ENCODE measurements at regions not wholly inside any gene's neighbourhood (a gene's known extent, or its start where the extent isn't known, plus 50 kb on each side); places are given as distances from the start of the nearest gene placed in this dataset.

DNA sequence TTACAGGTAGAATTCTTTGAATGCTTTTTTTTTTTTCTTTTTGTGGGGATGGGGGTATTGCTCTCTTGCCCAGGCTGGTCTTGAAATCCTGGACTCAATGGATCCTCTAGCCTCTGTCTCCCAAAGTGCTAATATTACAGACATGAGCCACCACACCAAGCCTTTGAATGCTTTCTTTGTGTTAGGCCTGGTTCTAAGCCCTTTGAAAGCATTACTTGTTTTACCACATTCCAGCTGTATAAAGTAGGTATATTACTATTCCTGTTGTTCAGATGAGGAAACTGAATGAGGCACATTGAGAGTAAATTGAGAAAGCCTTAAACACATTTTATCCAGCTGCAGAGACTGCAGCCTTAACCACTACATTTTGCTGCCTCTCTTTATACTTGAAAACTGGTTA, 841.8 kb upstream of the ADGRL4 start:
- DNase-seq: no peak

DNA sequence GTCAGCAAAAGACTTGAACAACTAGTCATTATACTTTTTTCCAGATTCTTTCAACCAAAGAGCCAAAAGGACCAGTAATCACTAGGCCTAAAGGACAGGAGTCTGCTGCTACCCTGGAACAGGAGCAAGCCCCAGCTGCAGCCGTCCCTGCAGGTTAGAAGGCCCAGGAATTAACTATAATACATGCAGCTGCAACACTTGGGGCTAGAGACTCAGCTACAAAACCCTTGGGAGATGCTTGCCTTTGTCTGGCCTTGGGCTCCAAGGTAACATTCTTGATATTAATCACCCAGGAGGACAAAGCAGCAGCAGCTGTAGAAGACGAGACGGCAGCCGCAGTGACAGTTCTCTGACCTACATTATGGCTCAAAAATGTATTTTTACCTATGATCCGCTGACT, 841.2 kb upstream of the ADGRL4 start:
- no peak for DNase-seq

DNA sequence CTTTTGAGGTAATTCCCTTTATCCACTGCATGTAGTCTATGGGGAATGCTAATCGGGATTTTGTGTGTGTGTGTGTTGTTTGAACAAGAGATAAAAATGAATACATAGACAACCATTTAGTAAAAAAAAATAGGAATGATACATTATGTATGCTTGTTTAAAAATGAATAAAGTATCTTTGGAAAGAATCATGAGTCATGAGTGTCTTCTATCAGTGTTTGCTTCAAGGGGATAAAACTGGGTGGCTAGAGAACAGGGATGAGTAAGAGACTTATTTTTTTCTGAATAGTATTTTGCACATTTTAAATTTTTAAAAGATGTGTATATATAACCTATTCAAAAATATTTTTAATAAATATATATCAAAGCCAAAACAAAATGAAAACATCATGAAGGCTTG, 839.4 kb upstream of the ADGRL4 start:
- no peak for DNase-seq

DNA sequence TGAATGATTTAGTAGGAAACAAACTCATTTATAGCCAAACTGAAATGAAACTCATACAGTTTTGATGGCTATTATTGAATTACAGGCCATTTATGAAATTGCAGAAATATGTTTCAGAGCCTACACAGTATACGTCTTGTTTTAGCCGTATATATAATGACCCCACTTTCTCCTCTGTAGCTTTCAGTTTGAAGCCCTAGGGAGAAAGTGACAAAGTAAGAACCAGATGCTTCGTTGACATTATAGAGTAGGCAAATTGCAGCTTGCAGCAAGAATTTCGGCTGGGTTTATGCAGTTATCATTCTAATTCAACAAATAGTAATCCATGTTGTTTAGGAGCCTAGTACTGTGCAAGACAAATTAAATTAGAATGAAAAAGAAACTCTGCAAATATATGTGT, 836.3 kb upstream of the ADGRL4 start:
- DNase-seq: no peak

DNA sequence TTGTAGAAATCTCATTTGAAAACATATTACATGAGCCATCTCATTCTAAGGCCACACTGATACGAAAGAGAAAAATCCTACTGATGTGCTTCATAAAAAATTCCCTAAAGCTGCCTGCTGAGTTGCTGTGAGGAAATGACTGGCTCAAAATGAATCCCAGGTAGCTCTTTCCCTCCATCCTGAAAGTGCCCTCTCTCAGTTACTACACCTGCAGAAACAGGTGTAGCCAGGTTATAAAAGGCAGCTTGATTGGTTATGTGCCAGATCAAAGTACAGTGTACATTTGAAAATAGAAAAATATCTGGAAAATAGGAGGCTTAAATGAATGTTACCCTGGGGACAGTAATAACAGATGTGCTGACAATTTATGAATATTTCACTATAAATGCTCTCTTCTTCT, 833.4 kb upstream of the ADGRL4 start:
- no peak for DNase-seq

DNA sequence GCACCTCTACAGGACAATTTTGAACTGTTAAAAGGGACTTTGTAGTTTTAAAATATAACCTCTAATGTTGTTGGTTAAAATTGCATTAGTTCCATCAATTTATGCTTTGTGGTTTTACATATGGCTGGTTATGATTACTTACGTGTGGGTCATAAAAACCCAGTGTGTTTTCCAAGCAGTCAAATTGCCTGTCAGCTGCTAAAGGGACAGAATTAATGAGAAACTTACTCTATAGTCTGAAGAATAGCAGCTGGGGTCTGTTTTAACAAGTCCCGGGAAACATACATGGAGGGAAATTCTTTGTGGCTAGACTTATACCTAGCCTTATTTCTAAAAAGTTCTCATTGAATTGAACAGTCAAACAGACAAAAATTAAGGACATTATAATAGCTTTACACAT, 820.9 kb upstream of the ADGRL4 start:
- no peak for DNase-seq

DNA sequence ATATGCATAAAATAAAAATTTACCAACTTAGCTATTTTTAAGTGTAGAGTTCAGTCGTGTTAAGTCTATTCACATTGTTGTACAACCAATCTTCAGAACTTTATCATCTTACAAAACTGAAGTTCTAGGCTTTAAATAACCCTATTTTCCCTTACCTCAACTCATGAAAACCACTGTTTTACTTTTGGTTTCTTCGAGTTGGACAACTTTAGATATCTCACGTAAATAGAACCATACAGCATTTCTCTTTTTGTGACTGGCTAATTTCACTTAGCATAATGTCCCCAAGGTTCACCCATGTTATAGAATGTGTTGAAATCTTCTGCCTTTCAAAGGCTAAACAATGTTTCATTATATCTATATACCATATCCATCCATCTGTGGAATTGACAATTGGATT, 819.0 kb upstream of the ADGRL4 start:
- no peak for DNase-seq

DNA sequence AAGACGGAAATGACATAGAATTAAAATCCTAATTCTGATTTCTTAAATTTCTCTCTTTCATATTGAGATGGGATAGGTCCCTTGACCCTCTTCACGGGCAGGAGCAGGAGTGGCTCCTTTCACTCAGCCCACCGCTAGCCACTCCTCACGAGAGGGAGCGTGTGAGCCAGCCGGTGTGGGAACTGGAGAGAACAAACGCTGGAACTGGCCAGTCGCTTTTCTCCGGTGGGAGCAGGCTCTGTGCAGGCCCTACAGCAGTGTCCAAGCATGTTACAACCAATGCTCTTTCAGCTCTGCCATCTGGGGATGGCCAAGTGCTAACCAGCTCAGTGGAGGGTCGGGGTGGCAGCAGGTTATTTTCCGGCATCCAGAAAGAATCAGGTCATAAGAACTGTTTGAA, 815.5 kb upstream of the ADGRL4 start:
- no peak for DNase-seq

DNA sequence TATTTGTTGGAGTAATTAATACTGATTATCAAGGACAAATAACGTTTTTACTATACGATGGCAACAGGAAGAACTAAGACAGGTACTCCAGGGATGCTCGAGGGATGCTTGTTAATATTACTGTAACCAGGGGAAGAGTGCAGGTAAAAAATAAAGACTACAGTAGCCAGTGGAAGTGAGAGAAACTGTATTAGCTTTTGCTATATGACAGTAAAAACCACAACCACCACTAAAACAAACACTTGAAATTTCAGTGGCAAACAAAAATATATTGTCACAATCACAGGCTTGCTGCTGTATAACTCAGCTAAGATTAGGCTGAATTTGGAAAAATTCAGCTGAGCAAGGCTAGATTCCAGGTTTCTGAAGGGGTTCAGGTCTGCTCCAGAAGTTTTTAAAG, 812.6 kb upstream of the ADGRL4 start:
- DNase-seq: no peak

DNA sequence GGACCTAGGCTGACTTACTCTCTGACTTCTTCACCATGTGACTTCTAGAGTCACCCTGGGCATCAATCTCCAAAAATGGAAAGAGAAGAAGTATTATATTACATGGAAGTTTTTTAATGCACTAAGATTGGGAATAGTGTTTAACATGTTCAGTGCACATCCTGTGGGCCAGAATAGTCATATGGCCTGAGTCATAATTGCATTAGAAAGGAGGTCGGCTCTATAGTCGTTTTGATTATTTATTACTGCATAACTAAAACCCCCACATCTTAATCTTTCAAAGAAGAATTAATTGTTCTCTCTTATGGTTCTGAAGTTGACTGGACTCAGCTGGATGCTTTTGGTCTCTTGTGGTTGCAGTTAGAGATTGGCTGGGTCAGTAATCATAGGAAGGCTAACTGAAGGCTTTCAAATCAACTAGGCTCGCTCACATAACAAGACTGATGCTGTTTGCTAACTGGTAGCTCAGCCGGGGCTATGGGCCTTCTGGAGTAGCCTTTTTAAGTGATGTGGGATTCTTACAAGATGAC, 810.6 kb upstream of the ADGRL4 start:
- DNase-seq: no peak

DNA sequence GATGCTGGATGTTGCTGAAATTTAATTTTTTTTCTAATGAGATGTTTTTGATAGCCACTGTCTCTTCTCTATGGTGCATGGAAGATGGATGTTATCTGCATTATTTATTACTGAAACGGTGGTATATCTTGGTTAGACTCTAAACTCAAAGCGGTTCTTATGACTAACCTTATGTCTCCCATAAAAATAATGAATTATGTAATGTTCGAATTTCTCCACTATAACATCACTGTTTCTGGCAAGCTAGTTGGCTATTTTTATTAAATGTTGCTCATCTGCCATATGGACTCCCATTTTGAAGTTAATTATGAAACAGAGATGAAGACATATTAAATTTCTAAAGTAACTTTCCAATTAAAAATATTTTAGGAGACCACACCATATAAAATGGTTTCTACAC, 808.6 kb upstream of the ADGRL4 start:
- DNase-seq: no peak

DNA sequence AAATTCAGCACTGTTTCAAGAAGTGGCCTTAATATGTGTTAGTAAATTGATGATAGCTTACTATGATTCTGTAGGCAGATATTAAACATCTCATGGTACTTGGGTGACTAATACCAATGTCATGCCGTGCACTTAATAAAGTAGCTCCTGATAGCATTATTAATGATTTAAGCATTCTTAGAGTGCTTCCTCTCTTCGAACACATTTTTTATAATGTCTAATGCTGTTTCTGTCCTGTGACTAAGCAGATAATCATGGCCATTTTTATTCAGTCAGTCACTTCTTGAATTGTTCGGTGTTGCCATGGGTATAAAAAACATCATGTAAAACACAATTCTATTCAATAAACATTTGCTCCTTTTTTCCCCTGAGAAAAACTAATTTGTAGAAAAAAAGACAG, 804.6 kb upstream of the ADGRL4 start:
- no peak for DNase-seq

DNA sequence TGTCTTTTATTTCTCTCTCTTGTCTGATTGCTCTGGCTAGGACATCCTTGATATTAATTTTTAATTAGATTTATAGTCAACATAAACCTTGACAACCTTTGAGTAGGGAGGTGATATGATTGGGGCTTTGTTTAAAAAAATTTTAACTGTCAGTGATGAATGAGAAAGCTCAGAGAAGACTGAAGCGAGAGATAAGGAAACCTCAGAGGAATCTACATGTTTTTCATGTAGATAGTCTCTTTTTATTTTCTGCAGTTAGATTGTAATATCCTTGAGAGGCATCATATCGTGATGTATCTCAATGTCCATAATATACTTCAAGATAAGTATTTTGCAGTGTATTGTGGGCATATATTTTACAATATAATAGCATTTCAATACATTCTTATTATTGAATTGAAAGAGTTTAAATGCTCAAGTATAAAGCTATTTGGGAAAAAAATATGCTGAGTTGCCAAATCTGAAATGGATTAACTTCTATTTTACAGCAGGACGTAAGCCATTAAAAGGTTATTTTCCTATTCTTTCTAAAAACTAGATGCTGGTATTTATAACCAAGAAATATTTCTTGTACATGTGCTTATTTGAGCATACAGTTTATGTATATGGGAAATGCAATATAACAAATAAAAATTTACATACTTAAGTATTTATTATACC, 802.4 kb upstream of the ADGRL4 start:
- DNase-seq: no peak

DNA sequence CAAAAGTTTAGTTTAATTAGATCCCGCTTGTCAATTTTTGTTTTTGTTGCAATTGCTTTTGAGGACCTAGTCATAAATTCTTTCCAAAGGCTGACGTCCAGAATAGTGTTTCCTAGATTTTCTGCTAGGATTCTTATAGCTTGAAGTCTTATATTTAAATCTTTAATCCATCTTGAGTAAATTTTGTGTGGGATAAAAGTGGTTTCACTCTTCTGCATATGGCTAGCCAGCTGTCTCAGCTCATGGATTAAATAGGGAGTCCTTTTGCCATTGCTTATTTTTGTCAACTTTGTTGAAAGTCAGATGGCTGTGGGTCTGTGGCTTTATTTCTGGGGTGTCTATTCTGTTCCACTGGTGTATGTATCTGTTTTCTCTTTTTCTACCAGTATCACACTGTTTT, 801.3 kb upstream of the ADGRL4 start:
- no peak for DNase-seq

DNA sequence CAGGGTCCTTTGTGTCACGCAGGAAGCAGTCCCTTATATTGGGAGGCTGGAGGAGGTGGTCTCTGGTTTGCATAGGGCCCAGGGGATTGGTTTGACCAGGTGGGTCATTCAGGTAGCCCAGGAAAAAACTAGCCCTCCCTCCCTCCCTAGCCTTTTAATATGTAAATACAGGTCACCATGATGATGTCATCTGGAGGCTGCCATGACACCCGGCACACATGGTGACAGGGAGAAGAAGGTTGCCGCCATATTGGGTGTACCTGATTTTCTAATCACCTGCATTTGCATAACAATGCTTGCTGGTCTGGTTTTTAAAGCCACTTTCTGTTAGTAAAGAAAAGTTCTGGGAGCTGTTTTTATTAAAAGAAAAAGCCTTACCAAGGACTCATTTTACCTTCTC, 791.0 kb upstream of the ADGRL4 start:
- DNase-seq: no peak

DNA sequence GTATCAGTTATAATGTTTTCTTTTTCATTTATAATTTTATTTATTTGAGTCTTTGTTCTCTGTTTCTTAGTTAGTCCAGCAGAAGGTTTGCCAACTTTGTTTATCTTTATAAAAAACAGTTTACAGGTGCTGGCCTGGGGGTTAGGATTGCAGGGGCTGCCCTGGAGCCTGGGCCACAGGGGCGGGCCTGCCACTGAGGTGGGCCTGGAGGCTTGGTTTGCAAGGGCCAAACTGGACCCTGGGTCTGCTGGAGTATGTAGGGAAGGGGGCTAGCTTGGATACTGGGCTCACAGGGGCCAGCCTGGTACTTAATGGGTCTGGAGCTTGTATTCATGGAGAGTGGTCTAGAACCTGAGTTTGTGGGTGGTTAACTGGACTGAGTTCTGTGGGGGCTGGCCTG, 789.9 kb upstream of the ADGRL4 start:
- DNase-seq: no peak

DNA sequence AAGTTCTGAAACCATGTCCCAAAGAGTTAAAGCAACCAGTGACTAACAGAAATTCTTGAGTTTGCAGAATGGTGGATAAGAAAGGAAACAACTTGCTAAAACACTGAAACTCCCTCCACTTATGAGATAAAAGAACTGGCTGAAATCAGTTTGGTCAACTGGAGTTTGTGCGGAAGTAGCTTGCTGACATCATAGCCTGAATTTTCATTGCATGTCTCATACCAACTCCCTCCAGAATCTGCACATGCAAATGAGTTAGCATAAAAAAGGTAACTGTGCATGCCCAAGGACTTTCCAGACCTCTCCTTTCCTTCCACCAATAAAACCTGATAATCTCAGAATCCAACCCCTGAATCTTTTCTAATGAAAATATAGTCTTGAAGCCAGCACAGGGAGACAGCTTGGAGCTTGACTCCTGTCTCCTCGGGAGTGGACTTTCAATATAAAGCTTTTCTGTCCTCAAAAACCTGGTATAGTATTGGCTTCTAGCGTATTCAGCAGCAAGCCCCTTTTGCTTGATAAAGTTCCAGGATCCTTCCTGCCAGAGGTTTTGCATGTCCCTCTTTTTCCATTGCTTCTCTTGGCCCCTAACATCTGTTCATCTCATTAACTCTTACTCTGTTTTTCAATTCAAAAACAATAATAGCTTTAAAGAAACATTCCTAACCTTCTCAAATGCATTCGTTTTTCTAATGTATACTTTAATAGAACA, 785.8 kb upstream of the ADGRL4 start:
- no peak for DNase-seq

DNA sequence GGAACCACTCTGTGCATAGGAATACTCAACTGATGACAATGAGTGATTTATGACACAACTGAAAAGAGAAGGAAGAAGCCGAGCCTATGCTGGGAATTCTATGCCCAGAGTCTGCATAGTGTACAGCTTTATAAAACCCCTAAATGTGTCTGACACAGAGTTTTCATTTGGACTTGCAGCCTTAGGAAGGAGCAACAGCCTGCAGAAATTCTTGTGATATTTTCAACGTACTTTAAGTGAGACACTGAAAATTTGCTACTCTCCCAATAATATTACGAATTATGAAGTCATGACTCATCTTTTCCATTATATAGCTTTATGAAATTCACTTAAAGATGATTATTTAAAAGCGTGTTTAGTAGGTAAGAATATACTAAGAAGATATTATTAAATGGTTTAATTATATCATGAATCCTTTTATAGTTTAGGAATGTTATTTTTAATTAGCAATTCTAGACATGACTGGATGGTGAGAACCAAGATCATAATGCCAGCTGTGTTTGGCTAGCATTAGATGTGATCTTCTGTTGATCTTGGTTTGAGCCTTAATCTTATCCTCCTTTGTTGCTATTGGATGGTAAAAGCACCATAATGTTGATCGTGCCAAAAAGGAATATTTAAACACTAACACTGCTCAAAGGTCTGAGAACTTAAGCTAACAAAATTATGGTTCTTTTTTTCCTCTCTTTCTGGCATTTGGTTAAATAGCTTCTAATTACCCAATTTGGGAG, 785.1 kb upstream of the ADGRL4 start:
- DNase-seq: no peak

DNA sequence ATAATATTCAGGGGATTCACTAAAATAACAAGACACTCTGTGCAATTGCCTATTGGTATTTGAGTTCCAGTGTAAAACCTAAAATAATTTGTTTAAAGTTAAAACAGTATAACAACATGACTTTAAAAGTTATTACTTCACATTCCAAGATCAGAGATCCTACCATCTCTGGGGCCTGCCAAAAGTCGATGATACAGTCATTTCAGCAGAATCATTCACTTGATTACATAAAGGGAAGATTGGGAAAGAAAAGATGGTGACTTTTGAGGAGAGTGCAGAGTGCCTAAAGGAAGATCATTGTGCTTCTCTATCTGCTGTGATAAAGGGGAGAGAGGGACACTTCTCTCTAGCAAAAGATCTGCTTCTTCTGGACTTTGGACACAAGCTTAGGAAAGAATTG, 784.4 kb upstream of the ADGRL4 start:
- no peak for DNase-seq

DNA sequence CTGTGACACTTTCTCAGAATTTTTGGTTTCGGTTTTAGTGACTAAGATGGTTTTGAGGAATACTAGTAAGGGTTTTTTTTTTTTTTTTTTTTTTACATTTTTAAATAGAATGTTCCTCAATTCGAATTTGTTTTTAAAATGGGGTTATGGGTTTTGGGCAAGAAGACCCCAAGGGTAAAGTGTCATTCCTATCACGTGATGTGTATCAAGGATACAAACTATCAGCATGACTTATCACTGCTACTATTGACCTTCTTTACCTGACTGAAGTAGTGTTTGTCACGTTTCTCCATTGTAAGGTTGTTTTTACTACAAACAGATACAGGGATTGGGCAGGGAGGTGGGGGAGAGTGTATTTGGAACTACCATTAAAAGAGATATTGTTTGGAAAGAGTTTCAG, 781.1 kb upstream of the ADGRL4 start:
- DNase-seq: no peak

DNA sequence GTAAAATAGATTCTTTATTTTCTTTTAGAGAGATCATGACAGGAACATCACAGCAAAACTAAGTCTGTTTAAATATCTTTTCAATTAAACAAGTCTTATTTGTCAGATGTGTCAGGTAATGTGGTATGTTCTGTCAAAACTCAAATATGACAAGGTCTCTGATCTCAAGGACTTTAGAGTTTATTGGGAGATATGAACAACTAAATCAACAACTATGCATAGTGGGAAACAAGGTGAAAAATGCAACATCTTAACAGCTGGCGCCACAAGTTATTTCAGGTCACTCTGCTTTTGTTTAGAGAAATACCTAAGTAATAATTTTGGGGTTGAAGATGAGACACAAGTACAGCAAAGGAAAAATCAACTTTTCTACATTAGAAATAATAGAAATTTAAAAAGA, 779.4 kb upstream of the ADGRL4 start:
- no peak for DNase-seq

DNA sequence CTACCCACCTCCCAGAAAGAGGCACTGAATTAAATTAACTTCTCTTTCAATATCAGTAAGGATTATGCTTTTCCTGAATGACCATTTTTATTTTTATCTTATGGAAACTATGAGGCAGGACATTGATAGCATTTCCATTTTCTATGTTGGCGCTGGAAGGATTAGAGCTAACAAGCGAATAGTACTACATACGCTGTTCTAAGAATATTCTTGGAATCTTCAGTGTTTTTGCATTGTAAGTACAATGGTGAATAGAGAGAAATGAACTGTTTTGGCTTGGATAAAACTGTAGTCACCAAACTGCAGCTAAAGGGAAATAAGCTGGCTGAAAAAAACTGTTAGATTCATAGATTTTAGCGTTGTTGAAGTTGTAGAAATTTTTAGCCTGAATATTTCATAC, 779.0 kb upstream of the ADGRL4 start:
- no peak for DNase-seq

DNA sequence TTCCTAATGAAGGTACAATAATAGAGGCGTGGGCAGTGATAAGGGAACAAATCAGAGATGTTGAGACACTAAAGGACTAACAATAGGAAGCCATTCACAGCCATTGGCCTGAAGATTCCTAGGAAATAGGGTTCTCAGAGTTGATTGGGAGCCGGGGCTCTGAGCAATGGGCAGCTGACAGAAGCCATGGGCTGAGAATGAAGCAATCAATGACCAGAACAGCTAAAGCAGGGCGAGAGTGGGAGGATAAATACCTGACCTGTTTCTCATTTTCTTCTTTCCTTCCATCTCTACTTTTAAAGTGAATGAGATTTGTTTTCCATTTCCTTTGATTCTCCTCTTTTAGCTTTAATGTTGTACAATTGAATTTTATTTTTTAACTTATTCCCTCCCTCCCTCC, 774.7 kb upstream of the ADGRL4 start:
- DNase-seq: no peak

Measured in NCI-H510A (cell line).